ENCODE measurements at regions not wholly inside any gene's neighbourhood (a gene's known extent, or its start where the extent isn't known, plus 50 kb on each side); places are given as distances from the start of the nearest gene placed in this dataset.

DNA sequence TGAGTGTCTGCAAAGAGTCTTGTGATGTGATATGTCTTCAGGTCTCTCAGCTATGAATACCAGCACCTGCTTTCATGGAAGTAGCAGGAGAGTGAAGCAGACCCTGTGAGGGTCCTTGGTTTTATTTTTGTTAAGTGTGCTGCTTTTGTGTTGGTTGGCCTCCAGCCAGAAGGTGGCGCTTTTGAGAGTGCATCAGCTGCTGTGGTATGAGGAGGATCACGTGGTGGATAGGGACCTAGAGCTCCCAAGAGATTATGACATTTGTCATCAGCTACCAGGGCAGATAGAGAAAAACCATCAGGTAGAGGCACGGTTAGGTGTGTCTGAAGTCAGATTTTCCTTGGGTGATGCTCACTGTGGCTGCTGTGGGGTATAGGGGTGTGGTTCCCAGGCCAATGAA is 1232.1 kb downstream of the MRPL39 start:
- no peak for TF ChIP-seq ZNF658 (tag by site-specific recombination; IDR thresholded peaks at IDR 0.05)
- no peak for TF ChIP-seq ZNF16 (tag by site-specific recombination; IDR thresholded peaks at IDR 0.05; ENCODE audit: low read depth)
- TF ChIP-seq GLI4 (tag by site-specific recombination; IDR thresholded peaks at IDR 0.05): no peak
- no peak for TF ChIP-seq PRDM4 (tag by site-specific recombination; IDR thresholded peaks at IDR 0.05)
- TF ChIP-seq ZNF140 (tag by site-specific recombination; IDR thresholded peaks at IDR 0.05): no peak

All from HEK293 (cell line).